ENCODE measurements at regions not wholly inside any gene's neighbourhood (a gene's known extent, or its start where the extent isn't known, plus 50 kb on each side); places are given as distances from the start of the nearest gene placed in this dataset.

DNA sequence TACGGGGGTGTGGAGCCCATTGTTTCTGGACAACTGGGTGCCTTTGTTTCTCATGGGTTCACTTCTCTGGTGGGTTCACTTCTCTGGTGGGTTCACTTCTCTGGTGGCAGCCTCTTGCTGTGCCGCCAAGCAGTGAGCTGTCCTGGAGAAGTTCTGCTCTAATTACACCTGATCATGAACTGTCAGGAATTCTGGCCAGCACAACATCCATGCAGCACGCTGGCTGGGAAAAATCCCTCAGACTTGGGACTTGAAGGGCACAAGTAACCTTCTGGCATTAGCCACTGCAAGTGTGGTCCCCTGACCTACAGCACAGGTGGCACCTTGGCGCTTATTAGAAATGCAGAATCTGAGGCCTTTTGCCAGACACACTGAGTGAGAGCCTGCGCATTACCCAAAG, 752.5 kb downstream of the QKI start:
- no peak overlapping the region for H3K27ac Mint-ChIP-seq (ENCODE audit: unreplicated experiment)
- no peaks in the 10 kb centered on the region for H3K36me3 Mint-ChIP-seq (ENCODE audit: unreplicated experiment)
- TF ChIP-seq, protein P1, sequence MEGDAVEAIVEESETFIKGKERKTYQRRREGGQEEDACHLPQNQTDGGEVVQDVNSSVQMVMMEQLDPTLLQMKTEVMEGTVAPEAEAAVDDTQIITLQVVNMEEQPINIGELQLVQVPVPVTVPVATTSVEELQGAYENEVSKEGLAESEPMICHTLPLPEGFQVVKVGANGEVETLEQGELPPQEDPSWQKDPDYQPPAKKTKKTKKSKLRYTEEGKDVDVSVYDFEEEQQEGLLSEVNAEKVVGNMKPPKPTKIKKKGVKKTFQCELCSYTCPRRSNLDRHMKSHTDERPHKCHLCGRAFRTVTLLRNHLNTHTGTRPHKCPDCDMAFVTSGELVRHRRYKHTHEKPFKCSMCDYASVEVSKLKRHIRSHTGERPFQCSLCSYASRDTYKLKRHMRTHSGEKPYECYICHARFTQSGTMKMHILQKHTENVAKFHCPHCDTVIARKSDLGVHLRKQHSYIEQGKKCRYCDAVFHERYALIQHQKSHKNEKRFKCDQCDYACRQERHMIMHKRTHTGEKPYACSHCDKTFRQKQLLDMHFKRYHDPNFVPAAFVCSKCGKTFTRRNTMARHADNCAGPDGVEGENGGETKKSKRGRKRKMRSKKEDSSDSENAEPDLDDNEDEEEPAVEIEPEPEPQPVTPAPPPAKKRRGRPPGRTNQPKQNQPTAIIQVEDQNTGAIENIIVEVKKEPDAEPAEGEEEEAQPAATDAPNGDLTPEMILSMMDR (IDR thresholded peaks at IDR 0.05): no peak
- H3K4me1 Mint-ChIP-seq (ENCODE audit: unreplicated experiment): no peaks in the 10 kb centered on the region
- DNase-seq (ENCODE audit: extremely low spot score, unreplicated experiment): peak; percentile 54
- no peaks in the 10 kb centered on the region for H3K27me3 Mint-ChIP-seq (ENCODE audit: unreplicated experiment)
- peaks cover 15% of the 10 kb centered on the region for H3K9me3 Mint-ChIP-seq (ENCODE audit: unreplicated experiment)
- no peak overlapping the region for H3K4me3 Mint-ChIP-seq (ENCODE audit: unreplicated experiment)

DNA sequence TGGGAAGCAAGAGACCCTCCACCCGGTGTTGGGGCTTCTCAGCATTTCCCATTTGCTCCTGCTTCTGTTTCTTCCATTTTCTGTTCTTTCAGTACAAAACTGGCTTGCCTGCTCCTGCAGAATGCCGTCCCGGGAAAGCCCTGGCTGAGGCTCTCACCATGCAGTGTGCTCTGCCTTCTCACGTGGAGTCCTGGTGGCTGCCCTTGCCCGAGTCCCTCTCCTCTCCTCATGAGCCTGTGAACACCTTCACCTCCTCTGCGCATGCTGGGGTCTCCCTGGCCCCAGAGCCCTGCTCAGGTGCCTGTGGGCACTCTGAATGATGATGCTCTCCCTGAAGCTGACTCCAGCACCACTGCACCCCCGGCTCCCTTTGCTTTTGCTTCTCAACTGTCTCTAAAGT, 752.0 kb downstream of the QKI start:
- H3K27me3 Mint-ChIP-seq (ENCODE audit: unreplicated experiment): no peaks in the 10 kb centered on the region
- peaks cover 20% of the 10 kb centered on the region for H3K9me3 Mint-ChIP-seq (ENCODE audit: unreplicated experiment)
- H3K4me1 Mint-ChIP-seq (ENCODE audit: unreplicated experiment): no peaks in the 10 kb centered on the region
- H3K4me3 Mint-ChIP-seq (ENCODE audit: unreplicated experiment): no peak overlapping the region
- no peaks in the 10 kb centered on the region for H3K36me3 Mint-ChIP-seq (ENCODE audit: unreplicated experiment)
- TF ChIP-seq, protein P1 (IDR thresholded peaks at IDR 0.05): no peak
- H3K27ac Mint-ChIP-seq (ENCODE audit: unreplicated experiment): no peak overlapping the region
- DNase-seq (ENCODE audit: extremely low spot score, unreplicated experiment): peak; percentile 68

DNA sequence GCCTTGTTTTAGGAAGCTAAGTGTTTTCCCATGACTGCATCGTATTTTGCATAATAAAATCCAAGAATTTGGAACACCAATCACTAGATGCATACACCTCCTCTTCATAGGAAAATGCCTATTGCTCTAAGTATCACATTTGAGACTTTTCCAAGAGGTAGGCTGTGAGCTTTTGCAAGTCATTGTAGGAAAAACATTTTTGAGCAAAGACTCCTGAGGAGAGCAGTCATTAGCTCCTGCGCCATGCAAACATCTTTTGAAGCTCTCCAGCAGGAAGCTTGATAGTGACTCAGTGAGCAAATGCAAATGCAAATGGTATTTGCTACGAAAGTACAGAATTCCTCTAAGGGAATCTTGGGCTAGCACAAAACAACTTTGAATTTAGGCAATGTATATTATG, 750.4 kb downstream of the QKI start:
- DNase-seq (ENCODE audit: extremely low spot score, unreplicated experiment): no peak
- H3K36me3 Mint-ChIP-seq (ENCODE audit: unreplicated experiment): no peaks in the 10 kb centered on the region
- H3K4me1 Mint-ChIP-seq (ENCODE audit: unreplicated experiment): no peaks in the 10 kb centered on the region
- no peak overlapping the region for H3K4me3 Mint-ChIP-seq (ENCODE audit: unreplicated experiment)
- no peak overlapping the region for H3K27ac Mint-ChIP-seq (ENCODE audit: unreplicated experiment)
- TF ChIP-seq, protein P1 (IDR thresholded peaks at IDR 0.05): no peak
- peaks cover 35% of the 10 kb centered on the region for H3K9me3 Mint-ChIP-seq (ENCODE audit: unreplicated experiment)
- no peaks in the 10 kb centered on the region for H3K27me3 Mint-ChIP-seq (ENCODE audit: unreplicated experiment)

DNA sequence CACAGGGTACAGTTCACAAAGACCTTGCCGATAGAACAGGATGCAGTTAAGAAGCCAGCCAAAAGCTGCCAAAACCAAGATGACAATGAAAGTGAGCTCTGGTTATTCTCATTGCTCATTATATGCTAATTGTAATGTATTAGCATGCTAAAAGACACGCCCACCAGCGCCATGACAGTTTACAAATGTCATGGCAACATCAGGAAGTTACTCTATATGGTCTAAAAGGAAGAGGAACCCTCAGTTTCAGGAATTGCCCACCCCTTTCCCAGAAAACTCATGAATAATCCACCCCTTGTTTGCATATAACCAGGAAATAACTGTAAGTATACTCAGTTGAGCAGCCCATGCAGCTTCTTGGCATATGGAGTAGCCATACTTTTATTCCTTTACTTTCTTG, 748.7 kb downstream of the QKI start:
- H3K4me3 Mint-ChIP-seq (ENCODE audit: unreplicated experiment): no peak overlapping the region
- no peaks in the 10 kb centered on the region for H3K4me1 Mint-ChIP-seq (ENCODE audit: unreplicated experiment)
- no peak overlapping the region for H3K27ac Mint-ChIP-seq (ENCODE audit: unreplicated experiment)
- no peaks in the 10 kb centered on the region for H3K27me3 Mint-ChIP-seq (ENCODE audit: unreplicated experiment)
- peaks cover 32% of the 10 kb centered on the region for H3K9me3 Mint-ChIP-seq (ENCODE audit: unreplicated experiment)
- H3K36me3 Mint-ChIP-seq (ENCODE audit: unreplicated experiment): no peaks in the 10 kb centered on the region
- TF ChIP-seq, protein P1 (IDR thresholded peaks at IDR 0.05): no peak
- DNase-seq (ENCODE audit: extremely low spot score, unreplicated experiment): no peak

DNA sequence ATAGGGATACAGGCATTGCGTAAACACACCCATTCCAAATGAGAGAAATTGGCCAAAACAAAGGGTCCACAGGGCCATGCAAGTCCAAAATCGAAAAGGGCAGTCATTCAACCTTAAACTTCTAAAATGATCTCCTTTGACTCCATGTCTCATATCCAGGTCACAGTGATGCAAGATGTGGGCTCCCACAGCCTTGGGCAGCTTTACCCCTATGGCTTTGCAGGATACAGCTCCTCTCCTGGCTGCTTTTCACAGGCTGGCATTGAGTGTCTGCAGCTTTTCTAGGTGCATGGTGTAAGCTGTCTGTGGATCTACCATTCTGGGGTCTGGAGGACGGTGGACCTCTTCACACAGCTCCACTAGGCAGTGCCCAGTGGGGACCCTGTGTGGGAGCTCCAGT, 744.5 kb downstream of the QKI start:
- DNase-seq (ENCODE audit: extremely low spot score, unreplicated experiment): no peak
- no peaks in the 10 kb centered on the region for H3K27me3 Mint-ChIP-seq (ENCODE audit: unreplicated experiment)
- no peak overlapping the region for H3K4me3 Mint-ChIP-seq (ENCODE audit: unreplicated experiment)
- H3K36me3 Mint-ChIP-seq (ENCODE audit: unreplicated experiment): no peaks in the 10 kb centered on the region
- no peak overlapping the region for H3K27ac Mint-ChIP-seq (ENCODE audit: unreplicated experiment)
- no peaks in the 10 kb centered on the region for H3K4me1 Mint-ChIP-seq (ENCODE audit: unreplicated experiment)
- H3K9me3 Mint-ChIP-seq (ENCODE audit: unreplicated experiment): peaks cover 60% of the 10 kb centered on the region
- TF ChIP-seq, protein P1 (IDR thresholded peaks at IDR 0.05): no peak
